Neural progenitor cell (in vitro differentiated cells): ENCODE measurements at regions not wholly inside any gene's neighbourhood (a gene's known extent, or its start where the extent isn't known, plus 50 kb on each side); places are given as distances from the start of the nearest gene placed in this dataset.
"Not testable (repeated sequence)": the region's sequence is repeated elsewhere in the genome, so short reads cannot be mapped to it uniquely, and the experiment has no call there.

ENCODE experiments used
- DNase-seq: peaks from one replicate; pipeline ENCODE4 v3.0.0-alpha.2; 2016; ENCODE audit warnings: low spot score
- H2AFZ ChIP-seq: fragments of 200-600 bp; sonication (generic); replicated peaks from 2 replicates; pipeline ENCODE4 v1.6.1; 2016; ENCODE audit warnings: antibody characterized with exemption
- H3F3A ChIP-seq: fragments of 200-600 bp; sonication (generic); 2 replicates; pipeline ENCODE4 v1.6.1; 2016; ENCODE audit warnings: antibody characterized with exemption, low read depth
- H3K27ac ChIP-seq: fragments of 200-600 bp; sonication (generic); 2 replicates; pipeline ENCODE4 v1.5.1; 2016; ENCODE audit warnings: mild to moderate bottlenecking
- H3K27me3 ChIP-seq: fragments of 200-600 bp; sonication (generic); 2 replicates; pipeline ENCODE4 v1.6.1; 2016; ENCODE audit warnings: mild to moderate bottlenecking, moderate library complexity
- H3K36me3 ChIP-seq: fragments of 200-600 bp; sonication (generic); 2 replicates; pipeline ENCODE4 v1.5.1; 2016
- H3K4me1 ChIP-seq: fragments of 200-600 bp; sonication (generic); 2 replicates; pipeline ENCODE4 v1.6.1; 2016; ENCODE audit warnings: mixed run types
- H3K4me2 ChIP-seq: fragments of 200-600 bp; sonication (generic); 2 replicates; pipeline ENCODE4 v1.6.1; 2016
- H3K4me3 ChIP-seq: fragments of 200-600 bp; sonication (generic); 2 replicates; pipeline ENCODE4 v1.5.1; 2016
- H3K79me2 ChIP-seq: fragments of 200-600 bp; sonication (generic); 2 replicates; pipeline ENCODE4 v1.6.1; 2016; ENCODE audit warnings: low read depth
- H3K9ac ChIP-seq: fragments of 200-600 bp; sonication (generic); 2 replicates; pipeline ENCODE4 v1.6.1; 2016
- H3K9me3 ChIP-seq: fragments of 200-600 bp; sonication (generic); 2 replicates; pipeline ENCODE4 v1.5.1; 2016; ENCODE audit warnings: low read depth
- H4K20me1 ChIP-seq: fragments of 200-600 bp; sonication (generic); 2 replicates; pipeline ENCODE4 v1.6.1; 2016; ENCODE audit warnings: low read depth
- H3K27ac Mint-ChIP-seq: 3 replicates; pipeline ENCODE4 v1.8.0; 2021; ENCODE audit warnings: mixed read lengths
- H3K27me3 Mint-ChIP-seq: 2 replicates; pipeline ENCODE4 v1.8.0; 2022; ENCODE audit warnings: low read depth, mild to moderate bottlenecking, inconsistent platforms, moderate library complexity, mixed read lengths; ENCODE audit not compliant: insufficient read depth
- H3K36me3 Mint-ChIP-seq: 3 replicates; pipeline ENCODE4 v1.8.0; 2021; ENCODE audit warnings: mixed read lengths
- H3K4me1 Mint-ChIP-seq: 3 replicates; pipeline ENCODE4 v1.8.0; 2021; ENCODE audit warnings: mixed read lengths
- H3K4me3 Mint-ChIP-seq: 3 replicates; pipeline ENCODE4 v1.8.0; 2021; ENCODE audit warnings: mild to moderate bottlenecking, moderate library complexity, mixed read lengths
- H3K9me3 Mint-ChIP-seq: 3 replicates; pipeline ENCODE4 v1.8.0; 2020; ENCODE audit warnings: mixed read lengths

DNA sequence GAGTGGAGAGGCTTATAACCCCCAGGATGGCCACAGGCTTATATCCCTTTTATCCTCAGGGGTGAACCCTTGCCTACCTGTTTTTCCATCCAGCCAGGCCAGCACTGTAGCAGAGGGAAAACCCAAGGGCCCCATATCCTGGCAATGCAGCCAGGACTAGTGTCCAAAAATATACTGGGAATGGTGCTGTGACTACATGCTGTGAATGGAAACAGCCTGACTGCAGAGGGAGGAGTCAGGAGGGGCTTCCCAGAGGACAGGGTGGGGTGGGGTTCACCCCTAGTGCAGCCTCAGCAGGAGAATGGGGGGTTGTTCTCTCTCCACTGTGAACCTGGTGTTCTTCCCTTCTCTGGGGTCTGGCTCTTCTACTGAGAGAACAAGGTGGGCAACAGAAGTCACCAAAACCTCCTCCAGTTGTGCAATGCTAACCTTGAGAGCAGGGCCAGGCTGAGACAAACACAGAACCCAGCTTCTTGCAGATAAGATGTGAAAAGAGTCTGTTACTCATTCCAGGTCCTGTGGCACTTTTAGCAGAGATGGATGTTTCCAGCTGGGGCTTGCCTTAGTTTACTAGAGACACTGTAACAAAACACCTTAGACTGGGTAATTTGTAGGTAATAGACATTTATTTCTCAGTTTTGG, 198.2 kb upstream of the PLGLB2 start:
- not testable (repeated sequence) for H3K4me3 ChIP-seq, H3K4me2 ChIP-seq, H3K27me3 ChIP-seq, H4K20me1 ChIP-seq, H3K27ac Mint-ChIP-seq, H3K9me3 Mint-ChIP-seq, H3F3A ChIP-seq, H3K9ac ChIP-seq, H3K4me1 ChIP-seq, H3K79me2 ChIP-seq, H3K4me3 Mint-ChIP-seq, H3K36me3 Mint-ChIP-seq, H3K9me3 ChIP-seq, H3K36me3 ChIP-seq, H2AFZ ChIP-seq, H3K27me3 Mint-ChIP-seq, H3K27ac ChIP-seq, DNase-seq, H3K4me1 Mint-ChIP-seq

DNA sequence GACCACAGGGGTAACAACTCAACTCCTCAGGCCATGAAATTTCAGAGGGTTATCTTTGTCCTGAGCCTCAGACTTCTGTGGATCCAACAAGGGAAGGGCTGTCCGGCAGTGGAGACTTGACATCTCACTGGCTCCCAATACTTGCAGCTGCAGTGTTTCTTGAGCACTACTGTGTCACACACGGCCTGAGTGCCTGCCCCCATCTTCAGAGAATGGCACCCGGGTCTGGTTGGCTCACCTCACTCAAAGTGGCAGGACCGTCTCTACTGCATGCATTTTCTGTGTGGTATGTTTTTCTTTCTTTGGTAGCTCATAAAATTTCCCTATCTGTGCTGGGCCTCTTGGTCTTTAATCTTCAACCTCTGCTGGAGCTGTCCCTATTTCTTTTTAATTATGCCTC, 193.2 kb upstream of the PLGLB2 start:
- H4K20me1 ChIP-seq, H3F3A ChIP-seq, DNase-seq, H3K9me3 Mint-ChIP-seq, H3K36me3 Mint-ChIP-seq, H3K36me3 ChIP-seq, H3K79me2 ChIP-seq, H3K27ac ChIP-seq, H3K4me3 Mint-ChIP-seq, H2AFZ ChIP-seq, H3K9me3 ChIP-seq, H3K9ac ChIP-seq, H3K27me3 Mint-ChIP-seq, H3K4me1 ChIP-seq, H3K27me3 ChIP-seq, H3K4me1 Mint-ChIP-seq, H3K4me3 ChIP-seq, H3K4me2 ChIP-seq, H3K27ac Mint-ChIP-seq: not testable (repeated sequence)

- not testable (repeated sequence) for H3K27me3 Mint-ChIP-seq, H3K27ac Mint-ChIP-seq, H4K20me1 ChIP-seq, H3K4me3 Mint-ChIP-seq, H3K4me1 Mint-ChIP-seq, H3K36me3 ChIP-seq, H3K9me3 Mint-ChIP-seq, H3K4me1 ChIP-seq, H3K27ac ChIP-seq, H3K4me2 ChIP-seq, H3K9ac ChIP-seq, DNase-seq, H3K4me3 ChIP-seq, H3F3A ChIP-seq, H3K36me3 Mint-ChIP-seq, H3K9me3 ChIP-seq, H3K79me2 ChIP-seq, H2AFZ ChIP-seq, H3K27me3 ChIP-seq
Measured at GRCh38 chr2:87555082-87555481, 192.8 kb upstream of the PLGLB2 start.

GRCh38 chr2:87559001-87559400, 188.9 kb upstream of the PLGLB2 start:
- not testable (repeated sequence) for H3K4me3 ChIP-seq, H3K79me2 ChIP-seq, H3K36me3 Mint-ChIP-seq, H3K9me3 Mint-ChIP-seq, H3K4me3 Mint-ChIP-seq, H3K9ac ChIP-seq, H3K4me1 Mint-ChIP-seq, H3K4me2 ChIP-seq, H3K9me3 ChIP-seq, H3K36me3 ChIP-seq, H3K27ac Mint-ChIP-seq, H3K27me3 Mint-ChIP-seq, H3K27ac ChIP-seq, DNase-seq, H3K27me3 ChIP-seq, H4K20me1 ChIP-seq, H2AFZ ChIP-seq, H3K4me1 ChIP-seq, H3F3A ChIP-seq

- not testable (repeated sequence) for H3K4me1 ChIP-seq, H3K79me2 ChIP-seq, H3K27ac ChIP-seq, H3K9me3 Mint-ChIP-seq, H3K4me2 ChIP-seq, H3K36me3 ChIP-seq, DNase-seq, H3K27me3 Mint-ChIP-seq, H3K4me3 Mint-ChIP-seq, H3K27me3 ChIP-seq, H3K9me3 ChIP-seq, H4K20me1 ChIP-seq, H3K9ac ChIP-seq, H3K4me1 Mint-ChIP-seq, H2AFZ ChIP-seq, H3K27ac Mint-ChIP-seq, H3K4me3 ChIP-seq, H3K36me3 Mint-ChIP-seq, H3F3A ChIP-seq
Measured at GRCh38 chr2:87559735-87560134, 188.2 kb upstream of the PLGLB2 start.

DNA sequence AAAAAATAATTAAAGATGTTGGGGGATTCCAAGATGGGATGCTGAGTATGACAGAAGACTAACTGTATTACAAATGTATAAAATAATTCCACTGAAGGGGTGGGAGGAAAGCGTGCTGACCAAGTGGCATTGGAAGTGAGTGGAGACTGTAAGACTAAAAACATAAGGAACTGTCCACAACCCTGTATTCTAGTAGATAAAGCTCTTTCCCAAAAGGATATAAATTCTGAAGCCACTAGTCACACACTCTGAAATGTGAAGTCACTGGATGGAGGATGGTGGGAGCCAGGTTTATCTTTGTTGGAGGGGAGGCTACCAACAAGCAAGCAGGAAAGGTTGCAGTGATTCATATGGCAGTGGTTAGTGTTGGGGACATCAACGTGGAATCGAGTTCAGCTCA, 182.8 kb upstream of the PLGLB2 start:
- H3K79me2 ChIP-seq, H3K27ac ChIP-seq, H3K4me1 ChIP-seq, H3K4me3 Mint-ChIP-seq, H3K27ac Mint-ChIP-seq, H2AFZ ChIP-seq, H3K9me3 Mint-ChIP-seq, H3K27me3 Mint-ChIP-seq, H3K36me3 ChIP-seq, DNase-seq, H3K4me3 ChIP-seq, H3F3A ChIP-seq, H4K20me1 ChIP-seq, H3K4me1 Mint-ChIP-seq, H3K9ac ChIP-seq, H3K36me3 Mint-ChIP-seq, H3K4me2 ChIP-seq, H3K9me3 ChIP-seq, H3K27me3 ChIP-seq: not testable (repeated sequence)

DNA sequence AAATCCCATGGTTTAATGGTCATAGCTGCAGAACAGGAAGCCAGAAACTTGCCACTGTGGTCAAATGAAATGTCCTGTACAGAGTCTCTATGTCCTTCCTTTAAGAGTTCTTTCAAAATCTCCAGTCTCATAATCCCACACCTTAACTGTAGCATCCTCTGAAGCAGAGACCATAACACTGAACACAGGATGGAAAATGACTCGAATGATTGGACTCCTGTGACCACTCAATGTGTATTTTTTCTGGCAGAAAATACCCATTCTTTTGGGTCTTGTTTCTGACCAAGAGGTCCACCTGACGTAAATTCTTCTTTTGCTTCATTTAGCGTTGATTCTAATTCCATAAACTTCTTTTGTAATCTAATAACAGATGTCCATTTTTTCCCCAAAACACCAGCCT, 181.4 kb upstream of the PLGLB2 start:
- not testable (repeated sequence) for H3K27ac ChIP-seq, H3K9me3 Mint-ChIP-seq, H2AFZ ChIP-seq, H3K9ac ChIP-seq, H3K4me3 ChIP-seq, H3K27me3 Mint-ChIP-seq, H3K4me1 Mint-ChIP-seq, DNase-seq, H3K36me3 Mint-ChIP-seq, H3K79me2 ChIP-seq, H4K20me1 ChIP-seq, H3K27ac Mint-ChIP-seq, H3K9me3 ChIP-seq, H3K36me3 ChIP-seq, H3K4me3 Mint-ChIP-seq, H3K27me3 ChIP-seq, H3K4me2 ChIP-seq, H3F3A ChIP-seq, H3K4me1 ChIP-seq

DNA sequence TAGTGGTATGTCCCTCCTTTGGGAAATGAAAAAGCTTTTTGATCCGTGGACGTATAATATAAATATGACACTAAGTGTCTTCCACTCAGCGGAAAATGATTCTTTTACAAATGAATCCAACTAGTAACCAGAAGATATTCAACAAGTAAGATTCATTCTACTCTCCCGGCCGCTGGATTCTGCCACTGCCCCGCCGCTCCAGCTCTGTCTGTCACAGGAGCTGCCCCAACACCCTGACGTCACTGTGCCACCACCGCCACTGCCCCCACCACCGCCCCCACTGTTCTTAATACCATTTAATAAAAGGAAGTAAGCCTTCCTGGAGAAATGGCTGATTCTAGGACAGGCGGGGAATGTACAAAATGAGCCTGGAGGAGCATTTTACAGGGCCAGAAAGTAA, 180.8 kb upstream of the PLGLB2 start:
- H3K27me3 ChIP-seq, H3K9ac ChIP-seq, H3K36me3 Mint-ChIP-seq, H3K4me3 ChIP-seq, H3K4me3 Mint-ChIP-seq, H3K9me3 Mint-ChIP-seq, DNase-seq, H2AFZ ChIP-seq, H3K27ac ChIP-seq, H3K4me1 Mint-ChIP-seq, H3K4me1 ChIP-seq, H3K4me2 ChIP-seq, H3K9me3 ChIP-seq, H4K20me1 ChIP-seq, H3F3A ChIP-seq, H3K27ac Mint-ChIP-seq, H3K79me2 ChIP-seq, H3K27me3 Mint-ChIP-seq, H3K36me3 ChIP-seq: not testable (repeated sequence)
